ENCODE measurements at regions not wholly inside any gene's neighbourhood (a gene's known extent, or its start where the extent isn't known, plus 50 kb on each side); places are given as distances from the start of the nearest gene placed in this dataset.

DNA sequence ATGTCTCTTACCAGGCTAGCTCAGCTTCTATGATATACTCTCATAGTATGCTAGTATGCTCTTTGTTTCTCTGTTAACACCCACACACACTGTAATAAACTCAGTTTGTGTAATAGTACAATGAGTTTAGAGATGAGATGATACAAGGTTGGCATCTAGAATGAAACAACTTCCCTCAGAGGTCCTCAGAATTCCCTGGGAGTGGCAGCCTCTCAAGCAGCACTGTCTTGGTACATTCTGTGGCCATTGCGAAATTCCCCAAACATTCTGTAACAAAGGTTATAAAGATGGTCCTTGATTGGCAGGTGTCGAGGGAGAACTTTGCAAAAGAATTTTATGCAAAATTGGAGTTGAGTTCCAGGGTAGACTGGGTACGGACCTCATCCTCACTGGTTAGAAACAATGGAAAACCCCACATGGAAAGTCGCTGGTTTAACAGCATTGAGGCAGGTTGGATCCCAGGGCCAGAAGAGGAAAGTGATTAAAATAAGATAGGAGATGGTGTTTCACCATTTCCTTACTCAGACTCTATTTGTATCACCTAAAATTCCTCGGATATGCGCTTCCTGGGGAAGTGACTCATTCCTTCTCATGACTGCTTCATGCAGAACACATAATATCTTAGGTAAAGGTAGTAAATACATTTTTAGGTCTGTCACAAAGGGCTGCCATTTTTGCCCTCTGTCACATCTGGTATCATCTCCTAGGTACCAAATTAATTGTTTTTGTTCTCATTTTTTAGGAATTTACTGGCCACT is 657.8 kb downstream of the SORCS1 start:
- H3K4me2 ChIP-seq (ENCODE audit: insufficient read depth, low read length) = no peak overlapping the region
- TF ChIP-seq EZH2 (IDR thresholded peaks at IDR 0.05; ENCODE audit: borderline replicate concordance, low read depth, low read length, severe bottlenecking) = no peak
- no peak for TF ChIP-seq CTCF (IDR thresholded peaks at IDR 0.05; ENCODE audit: extremely low read depth in 1 of 2, insufficient read depth in 1 of 2, low read depth in 1 of 2, low read length in 2 of 2)
- TF ChIP-seq, protein P1, sequence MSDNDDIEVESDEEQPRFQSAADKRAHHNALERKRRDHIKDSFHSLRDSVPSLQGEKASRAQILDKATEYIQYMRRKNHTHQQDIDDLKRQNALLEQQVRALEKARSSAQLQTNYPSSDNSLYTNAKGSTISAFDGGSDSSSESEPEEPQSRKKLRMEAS (IDR thresholded peaks at IDR 0.05; ENCODE audit: insufficient read depth, insufficient read length) = no peak
- TF ChIP-seq MYC (IDR thresholded peaks at IDR 0.05; ENCODE audit: low read depth, low read length) = no peak
- no peak for TF ChIP-seq GATA2 (IDR thresholded peaks at IDR 0.05; ENCODE audit: insufficient read depth, insufficient read length, low read depth, low read length)
- no peak for TF ChIP-seq POLR2AphosphoS5 (IDR thresholded peaks at IDR 0.05; ENCODE audit: insufficient read depth, low read depth, low read length)
- TF ChIP-seq FOS (IDR thresholded peaks at IDR 0.05; ENCODE audit: borderline replicate concordance, insufficient read depth, low read length) = no peak
- no peak for TF ChIP-seq JUN (IDR thresholded peaks at IDR 0.05; ENCODE audit: borderline replicate concordance, insufficient read depth, insufficient read length, low read depth)
- no peak for TF ChIP-seq POLR2A (IDR thresholded peaks at IDR 0.05; ENCODE audit: low read depth, low read length)
- no peaks in the 10 kb centered on the region for H3K79me2 ChIP-seq (ENCODE audit: control insufficient read depth, insufficient read depth, low read length)
- H3K9me1 ChIP-seq (replicated peaks; ENCODE audit: control insufficient read depth, extremely low read depth, insufficient read depth, low read length) = no peaks in the 10 kb centered on the region
- no peak overlapping the region for H3K27ac ChIP-seq (ENCODE audit: insufficient read depth, low read depth, low read length)
- no peaks in the 10 kb centered on the region for H3K4me1 ChIP-seq (ENCODE audit: control insufficient read depth, extremely low read depth, insufficient read depth, low read length)
- H3K9ac ChIP-seq (replicated peaks; ENCODE audit: extremely low read depth, insufficient read depth, low read length) = no peak overlapping the region
- no peaks in the 10 kb centered on the region for H3K36me3 ChIP-seq (ENCODE audit: control insufficient read depth in 2 of 2, extremely low read depth in 1 of 2, insufficient read depth in 2 of 2, low read length in 2 of 2)
- H2AFZ ChIP-seq (ENCODE audit: low read depth, low read length) = no peak overlapping the region
- H3K27me3 ChIP-seq (ENCODE audit: control insufficient read depth in 2 of 2, insufficient read depth in 2 of 2, low read length in 2 of 2) = no peaks in the 10 kb centered on the region
- dilution Hi-C loops (cut with MboI; ENCODE audit: extremely low pct_ligation_motif_present, low sequenced_read_pairs) (no loop called here), intact Hi-C loops (cut with micrococcal nuclease) (no loop called here)
- CTCF ChIA-PET = no interaction called here
- no TSS peak for BruUV-seq (replicated peaks)
- no peak for FAIRE-seq
- DNase-seq (ENCODE audit: low read depth, low spot score) = no peak
- no peak overlapping the region for H3K4me3 ChIP-seq (replicated peaks in 1 of 3; ENCODE audit: insufficient read depth in 1 of 3, low read depth in 1 of 3, low read length in 3 of 3)
- POLR2A ChIA-PET = no interaction called here
- peaks cover 2% of the 10 kb centered on the region for H3K9me3 ChIP-seq (replicated peaks; ENCODE audit: control insufficient read depth, insufficient read depth, low read length)
- no peaks in the 10 kb centered on the region for H4K20me1 ChIP-seq (replicated peaks; ENCODE audit: control insufficient read depth, extremely low read depth, insufficient read depth, low read length)

Data from endothelial cell of umbilical vein (primary cell).